ENCODE measurements at regions not wholly inside any gene's neighbourhood (a gene's known extent, or its start where the extent isn't known, plus 50 kb on each side); places are given as distances from the start of the nearest gene placed in this dataset.

DNA sequence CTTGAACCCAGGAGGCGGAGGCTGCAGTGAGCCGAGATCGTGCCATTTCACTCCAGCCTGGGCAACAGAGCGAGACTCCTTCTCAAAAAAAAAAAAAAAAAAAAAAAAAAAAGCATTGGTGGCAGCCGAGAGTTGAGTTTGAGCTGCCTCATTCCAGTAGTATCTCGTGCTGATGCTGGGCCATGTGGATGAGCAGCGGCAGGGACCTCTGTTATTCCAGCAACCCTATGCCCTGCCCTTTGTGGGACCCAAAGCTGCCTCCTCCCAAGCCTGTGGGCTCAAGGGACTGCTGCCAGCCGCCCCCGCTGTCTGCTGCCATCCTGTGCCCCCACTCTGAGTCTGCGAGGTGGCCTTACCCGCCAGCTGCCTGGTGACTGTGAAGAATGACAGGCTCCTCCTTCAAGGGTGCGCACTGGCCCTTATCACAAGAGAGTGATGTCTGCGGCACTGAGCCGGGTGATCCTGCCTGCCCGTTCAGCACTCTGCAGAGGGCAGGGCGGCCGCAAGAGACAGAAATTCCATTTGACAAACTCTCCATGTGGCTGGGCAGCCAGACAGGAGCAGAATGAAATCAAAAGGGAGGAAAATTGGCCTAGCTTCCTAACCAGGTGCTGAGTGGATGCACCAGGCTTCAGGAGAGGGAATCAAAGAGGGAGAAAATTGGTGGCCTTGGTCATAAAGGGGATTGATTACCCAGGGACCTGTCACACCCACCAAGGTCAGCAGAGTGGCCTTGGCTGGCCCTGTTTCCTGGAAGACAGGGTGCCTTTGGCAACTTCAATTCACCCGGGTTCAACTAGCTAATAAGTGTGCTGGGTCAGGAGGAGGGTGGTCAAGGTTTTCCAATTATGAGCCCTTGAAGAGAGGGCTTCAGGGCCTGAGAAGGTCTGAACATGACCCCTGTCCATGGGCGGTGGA lies 65.3 kb upstream of the ZMIZ1 start:
- TF ChIP-seq, protein P1, sequence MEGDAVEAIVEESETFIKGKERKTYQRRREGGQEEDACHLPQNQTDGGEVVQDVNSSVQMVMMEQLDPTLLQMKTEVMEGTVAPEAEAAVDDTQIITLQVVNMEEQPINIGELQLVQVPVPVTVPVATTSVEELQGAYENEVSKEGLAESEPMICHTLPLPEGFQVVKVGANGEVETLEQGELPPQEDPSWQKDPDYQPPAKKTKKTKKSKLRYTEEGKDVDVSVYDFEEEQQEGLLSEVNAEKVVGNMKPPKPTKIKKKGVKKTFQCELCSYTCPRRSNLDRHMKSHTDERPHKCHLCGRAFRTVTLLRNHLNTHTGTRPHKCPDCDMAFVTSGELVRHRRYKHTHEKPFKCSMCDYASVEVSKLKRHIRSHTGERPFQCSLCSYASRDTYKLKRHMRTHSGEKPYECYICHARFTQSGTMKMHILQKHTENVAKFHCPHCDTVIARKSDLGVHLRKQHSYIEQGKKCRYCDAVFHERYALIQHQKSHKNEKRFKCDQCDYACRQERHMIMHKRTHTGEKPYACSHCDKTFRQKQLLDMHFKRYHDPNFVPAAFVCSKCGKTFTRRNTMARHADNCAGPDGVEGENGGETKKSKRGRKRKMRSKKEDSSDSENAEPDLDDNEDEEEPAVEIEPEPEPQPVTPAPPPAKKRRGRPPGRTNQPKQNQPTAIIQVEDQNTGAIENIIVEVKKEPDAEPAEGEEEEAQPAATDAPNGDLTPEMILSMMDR (conservative IDR thresholded peaks at IDR 0.05 in 1 of 2, IDR thresholded peaks at IDR 0.05 in 1 of 2; ENCODE audit: extremely low read depth in 1 of 2, insufficient read depth in 1 of 2, low read depth in 1 of 2, low read length in 2 of 2) = no peak
- no peak for TF ChIP-seq EZH2 (IDR thresholded peaks at IDR 0.05; ENCODE audit: borderline replicate concordance, low read length)

All from mammary epithelial cell (primary cell).